T-cell (primary cell): ENCODE measurements at regions not wholly inside any gene's neighbourhood (a gene's known extent, or its start where the extent isn't known, plus 50 kb on each side); places are given as distances from the start of the nearest gene placed in this dataset.

Experiments used
- ATAC-seq, 4 experiments: fragments of 200-7000 bp in 3 of 4; fragments of 150-1000 bp in 1 of 4; cut with Tn5 transposase; replicated peaks in 1 of 4; 1 replicate in 3 of 4; 2 replicates in 1 of 4; pipeline ENCODE4 v1.10.0; 2021; ENCODE audit warnings: moderate library complexity in 3 of 4, mild to moderate bottlenecking in 2 of 4, moderate number of reproducible peaks in 1 of 4
- CTCF ChIA-PET, 2 donors: fragments of 300-600 bp; sonication (Branson Sonifier 250); formaldehyde crosslinking; loops; one replicate each; lab custom pipeline; 2022; ENCODE audit warnings: antibody characterized with exemption in 2 of 2; lab: Charles Lee
- POLR2A ChIA-PET, 2 donors: fragments of 300-600 bp; sonication (Branson Sonifier 250); formaldehyde crosslinking; loops; one replicate each; lab custom pipeline; 2022; ENCODE audit warnings: antibody characterized with exemption in 2 of 2; lab: Charles Lee
- DNase-seq, 35 experiments: peaks; one replicate each; pipeline versions ENCODE4 v3.0.0 to v3.0.0-alpha.2; 2013 to 2023
- H3K27ac ChIP-seq: one replicate; pipeline ENCODE4 v1.5.1; 2013; ENCODE audit warnings: low read length
- H3K27me3 ChIP-seq, 2 experiments: replicated peaks in 1 of 2; 1 replicate in 1 of 2; 2 replicates in 1 of 2; pipeline versions ENCODE4 v1.6.1 to v1.7.0; 2013; ENCODE audit warnings: low read length in 1 of 2, mixed read lengths in 1 of 2; ENCODE audit not compliant: control insufficient read depth in 2 of 2, insufficient read depth in 2 of 2; ENCODE audit errors: extremely low read depth in 1 of 2
- H3K36me3 ChIP-seq, 2 donors: 1 replicate in 1 of 2; 2 replicates in 1 of 2; pipeline versions ENCODE4 v1.6.1 to v1.7.0; 2013; ENCODE audit warnings: low read length in 1 of 2; ENCODE audit not compliant: control insufficient read depth in 2 of 2, insufficient read depth in 1 of 2; ENCODE audit errors: extremely low read depth in 1 of 2
- H3K4me1 ChIP-seq, 2 experiments: 1 replicate in 1 of 2; 2 replicates in 1 of 2; pipeline versions ENCODE4 v1.6.1 to v1.7.0; 2013; ENCODE audit warnings: low read length in 2 of 2, mixed read lengths in 1 of 2; ENCODE audit not compliant: insufficient read depth in 2 of 2, control insufficient read depth in 1 of 2; ENCODE audit errors: extremely low read depth in 1 of 2
- H3K4me3 ChIP-seq, 2 donors: 1 replicate in 1 of 2; 2 replicates in 1 of 2; pipeline versions ENCODE4 v1.5.1 to v1.7.0; 2013; ENCODE audit warnings: mild to moderate bottlenecking in 2 of 2, low read length in 1 of 2, moderate library complexity in 1 of 2; ENCODE audit not compliant: control insufficient read depth in 1 of 2; ENCODE audit errors: extremely low read depth in 1 of 2
- H3K9me3 ChIP-seq: 2 replicates; pipeline ENCODE4 v1.7.0; 2013
- H3K27ac Mint-ChIP-seq, 2 donors: one replicate each; pipeline ENCODE4 v1.8.0; 2020 to 2021; ENCODE audit warnings: mild to moderate bottlenecking in 2 of 2, mixed read lengths in 2 of 2
- H3K27me3 Mint-ChIP-seq, 2 donors: one replicate each; pipeline ENCODE4 v1.8.0; 2021 to 2022; ENCODE audit warnings: mixed read lengths in 2 of 2
- H3K36me3 Mint-ChIP-seq: one replicate; pipeline ENCODE4 v1.8.0; 2021; ENCODE audit warnings: mixed read lengths
- H3K4me1 Mint-ChIP-seq, 3 donors: one replicate each; pipeline ENCODE4 v1.8.0; 2020 to 2022; ENCODE audit warnings: mixed read lengths in 3 of 3, mild to moderate bottlenecking in 1 of 3
- H3K4me3 Mint-ChIP-seq, 3 donors: one replicate each; pipeline ENCODE4 v1.8.0; 2020 to 2022; ENCODE audit warnings: mild to moderate bottlenecking in 3 of 3, mixed read lengths in 3 of 3, moderate library complexity in 3 of 3
- H3K9me3 Mint-ChIP-seq, 3 donors: one replicate each; pipeline ENCODE4 v1.8.0; 2020 to 2022; ENCODE audit warnings: mixed read lengths in 3 of 3
- WGBS: methylation state at CpG from one replicate; pipeline ENCODE4 v1.1.5; 2013; ENCODE audit warnings: missing lambda C conversion rate; ENCODE audit not compliant: insufficient coverage; 5-methylcytosine and 5-hydroxymethylcytosine counted together

DNA sequence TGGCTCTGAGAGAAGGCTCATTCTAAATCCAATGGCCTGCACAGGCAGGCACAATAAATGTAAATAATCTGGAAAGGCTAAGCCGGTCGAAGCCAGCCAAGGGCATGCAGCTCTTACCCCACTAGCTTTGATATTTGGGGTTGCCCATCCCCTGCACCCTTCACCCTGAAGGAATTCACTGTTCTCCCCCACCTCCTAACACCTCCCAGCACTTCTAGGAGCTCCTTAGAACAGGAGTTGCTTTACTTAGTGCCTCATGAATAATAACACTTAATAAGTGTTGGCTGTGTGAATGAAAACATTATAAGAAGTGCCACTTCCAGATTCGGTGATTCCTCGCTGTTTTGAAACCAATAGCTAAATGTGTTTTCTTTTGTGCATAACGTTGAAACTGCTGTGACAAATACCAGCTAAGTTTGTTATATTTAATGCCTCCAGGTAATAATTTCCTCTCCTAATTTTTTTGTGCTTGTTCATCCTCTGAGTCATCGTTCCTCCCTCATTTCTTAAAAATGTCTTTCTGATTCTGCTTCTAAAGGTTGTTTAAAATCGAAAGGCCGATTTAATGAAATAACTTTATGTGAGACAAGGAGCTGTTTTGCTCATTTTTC, 458.8 kb downstream of the METTL4 start:
- Histone ChIP-seq H3K27ac (no peak overlapping the region), H3K4me3 (no peak overlapping the region), H3K36me3 (no peaks in the 10 kb centered on the region), H3K27me3 (peaks cover 0 to 4% of the 10 kb centered on the region in 2 experiments), H3K4me1 (no peaks in the 10 kb centered on the region), H3K9me3 (no peaks in the 10 kb centered on the region)
- Mint-ChIP-seq H3K4me3 (no peak overlapping the region), H3K27me3 (peaks cover 20 to 39% of the 10 kb centered on the region in 2 donors), H3K36me3 (no peaks in the 10 kb centered on the region), H3K27ac (no peak overlapping the region), H3K4me1 (no peaks in the 10 kb centered on the region), H3K9me3 (no peaks in the 10 kb centered on the region)
- DNase-seq (no peak), ATAC-seq (no peak)
- ChIA-PET POLR2A (no interaction called here), CTCF (no interaction called here)
- 72% methylated on average over 5 of the region's 8 CpGs for WGBS

DNA sequence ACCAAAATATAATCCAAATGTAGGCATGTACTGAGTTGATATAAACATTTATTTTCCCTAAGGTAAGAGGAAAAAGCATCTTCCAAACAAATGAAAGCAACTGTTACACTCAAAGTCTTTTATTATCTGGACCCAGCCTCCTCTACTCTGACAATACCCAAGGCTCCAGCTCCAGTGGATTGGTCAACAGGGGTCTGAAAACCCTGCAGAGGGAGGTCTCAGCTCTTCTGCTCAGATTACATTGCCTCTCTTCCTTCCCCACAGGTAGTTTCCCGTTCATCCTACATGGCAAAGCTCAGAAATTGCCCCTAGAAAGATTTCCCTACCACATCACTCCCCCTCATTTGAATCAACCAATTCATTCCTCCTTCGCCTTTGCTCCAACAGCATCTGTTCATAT, 457.0 kb downstream of the METTL4 start:
- Mint-ChIP-seq H3K4me3 (no peak overlapping the region), H3K27me3 (peaks cover 20 to 39% of the 10 kb centered on the region in 2 donors), H3K36me3 (no peaks in the 10 kb centered on the region), H3K9me3 (no peaks in the 10 kb centered on the region), H3K4me1 (no peaks in the 10 kb centered on the region), H3K27ac (no peak overlapping the region)
- Histone ChIP-seq H3K36me3 (no peaks in the 10 kb centered on the region), H3K4me1 (no peaks in the 10 kb centered on the region), H3K4me3 (no peak overlapping the region), H3K9me3 (no peaks in the 10 kb centered on the region), H3K27me3 (peaks cover 0 to 4% of the 10 kb centered on the region in 2 experiments), H3K27ac (no peak overlapping the region)
- ATAC-seq (no peak), DNase-seq (no peak)
- ChIA-PET POLR2A (no interaction called here), CTCF (interaction anchor here in 1 of 2 donors (0.5 kb wide), 1 partner anchor 82 kb away, joined by 4 read pairs; no protein-coding TSS in a partner anchor)
- WGBS: 50% methylated on average over 2 of the region's 2 CpGs

DNA sequence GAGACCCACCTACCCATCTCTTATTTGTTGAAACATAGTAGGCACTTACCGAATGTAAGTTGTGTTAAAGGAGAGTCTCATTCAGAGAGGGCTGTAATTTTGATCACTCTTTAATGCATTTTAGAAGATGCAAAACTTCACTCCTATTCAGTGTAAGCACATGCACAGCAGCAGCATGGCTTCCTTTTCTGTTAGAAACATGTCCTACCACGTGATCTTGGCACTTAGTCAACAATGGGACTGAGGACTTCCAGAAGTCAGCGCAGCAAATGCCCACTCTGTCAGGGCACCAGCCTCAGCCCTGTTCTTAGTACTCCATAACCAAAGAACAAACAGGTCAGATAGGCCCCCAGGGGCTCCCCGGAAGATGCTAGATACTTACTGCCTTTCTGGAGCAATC, 456.5 kb downstream of the METTL4 start:
- Mint-ChIP-seq H3K4me3 (no peak overlapping the region), H3K4me1 (no peaks in the 10 kb centered on the region), H3K36me3 (no peaks in the 10 kb centered on the region), H3K9me3 (no peaks in the 10 kb centered on the region), H3K27me3 (peaks cover 20 to 39% of the 10 kb centered on the region in 2 donors), H3K27ac (no peak overlapping the region)
- no peak for ATAC-seq
- H3K4me1 ChIP-seq: no peaks in the 10 kb centered on the region
- POLR2A ChIA-PET: no interaction called here
- H3K27me3 ChIP-seq: peaks cover 0 to 4% of the 10 kb centered on the region in 2 experiments
- H3K4me3 ChIP-seq: no peak overlapping the region
- no peak overlapping the region for H3K27ac ChIP-seq
- no peaks in the 10 kb centered on the region for H3K9me3 ChIP-seq
- H3K36me3 ChIP-seq: no peaks in the 10 kb centered on the region
- CTCF ChIA-PET: no interaction called here
- WGBS: 62% methylated on average over 3 of the region's 4 CpGs
- DNase-seq: no peak

- H3K36me3 Mint-ChIP-seq: no peaks in the 10 kb centered on the region
- POLR2A ChIA-PET: no interaction called here
Measured at GRCh38 chr18:2121224-2121623, 450.1 kb downstream of the METTL4 start.

GRCh38 chr18:2123077-2123476, 448.2 kb downstream of the METTL4 start:
- Mint-ChIP-seq H3K36me3 (no peaks in the 10 kb centered on the region), H3K27me3 (peaks cover 3 to 4% of the 10 kb centered on the region in 2 donors)
- POLR2A ChIA-PET: no interaction called here

More at GRCh38 chr18:2121224-2121623, 450.1 kb downstream of the METTL4 start:
- Mint-ChIP-seq H3K9me3 (no peaks in the 10 kb centered on the region), H3K4me1 (no peaks in the 10 kb centered on the region), H3K4me3 (no peak overlapping the region), H3K27me3 (no peaks in the 10 kb centered on the region), H3K27ac (no peak overlapping the region)
- ATAC-seq (no peak), DNase-seq (no peak)
- no peaks in the 10 kb centered on the region for H3K36me3 ChIP-seq
- no peaks in the 10 kb centered on the region for H3K4me1 ChIP-seq
- CTCF ChIA-PET: no interaction called here
- H3K27ac ChIP-seq: no peak overlapping the region
- H3K9me3 ChIP-seq: no peaks in the 10 kb centered on the region
- no peak overlapping the region for H3K4me3 ChIP-seq
- no peaks in the 10 kb centered on the region for H3K27me3 ChIP-seq
- 75% methylated on average over 1 of the region's 3 CpGs for WGBS

DNA sequence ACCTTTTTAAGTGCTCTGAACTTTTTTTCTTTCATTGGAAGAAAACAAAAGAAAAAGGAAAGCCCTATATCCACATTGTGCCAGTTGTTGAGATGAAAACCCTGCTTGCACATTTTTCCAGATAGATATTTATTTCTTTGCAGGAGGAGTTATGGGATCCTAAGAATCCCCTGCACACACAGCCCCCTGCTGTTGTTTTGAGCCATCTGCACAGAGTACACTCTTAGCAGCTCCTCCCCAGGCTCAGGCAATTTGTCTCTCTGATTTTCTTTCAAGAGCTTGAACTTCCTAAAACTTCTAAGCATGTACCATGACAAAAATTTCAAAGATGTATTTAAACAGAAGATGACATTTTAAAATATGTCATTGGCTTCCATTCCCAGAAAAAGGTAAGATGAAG, 436.9 kb downstream of the METTL4 start:
- DNase-seq (no peak), ATAC-seq (no peak)
- H3K27ac Mint-ChIP-seq: no peak overlapping the region
- Histone ChIP-seq H3K36me3 (no peaks in the 10 kb centered on the region), H3K27me3 (no peaks in the 10 kb centered on the region), H3K4me1 (no peaks in the 10 kb centered on the region), H3K9me3 (no peaks in the 10 kb centered on the region), H3K4me3 (no peak overlapping the region), H3K27ac (no peak overlapping the region)
- H3K4me3 Mint-ChIP-seq: no peak overlapping the region
- H3K27me3 Mint-ChIP-seq: peaks cover 12 to 23% of the 10 kb centered on the region in 2 donors
- ChIA-PET CTCF (no interaction called here), POLR2A (no interaction called here)
- H3K9me3 Mint-ChIP-seq: no peaks in the 10 kb centered on the region
- no peaks in the 10 kb centered on the region for H3K4me1 Mint-ChIP-seq
- H3K36me3 Mint-ChIP-seq: no peaks in the 10 kb centered on the region

More at GRCh38 chr18:2123077-2123476, 448.2 kb downstream of the METTL4 start:
- H3K27me3 ChIP-seq: no peaks in the 10 kb centered on the region
- H3K4me1 Mint-ChIP-seq: no peaks in the 10 kb centered on the region
- H3K36me3 ChIP-seq: no peaks in the 10 kb centered on the region
- no peak for DNase-seq
- H3K27ac ChIP-seq: no peak overlapping the region
- no peak overlapping the region for H3K4me3 ChIP-seq
- H3K27ac Mint-ChIP-seq: no peak overlapping the region
- H3K9me3 ChIP-seq: no peaks in the 10 kb centered on the region
- 80% methylated on average over 1 of the region's 2 CpGs for WGBS
- CTCF ChIA-PET: no interaction called here
- no peak overlapping the region for H3K4me3 Mint-ChIP-seq
- H3K9me3 Mint-ChIP-seq: peaks cover 0 to 3% (median 0%) of the 10 kb centered on the region in 3 donors
- ATAC-seq: no peak
- H3K4me1 ChIP-seq: no peaks in the 10 kb centered on the region

GRCh38 chr18:2135309-2135708, 436.0 kb downstream of the METTL4 start:
- H3K27ac Mint-ChIP-seq: no peak overlapping the region
- CTCF ChIA-PET: no interaction called here
- no peak overlapping the region for H3K4me3 Mint-ChIP-seq

More at GRCh38 chr18:2135309-2135708, 436.0 kb downstream of the METTL4 start:
- Histone ChIP-seq H3K27me3 (no peaks in the 10 kb centered on the region), H3K4me3 (no peak overlapping the region), H3K27ac (no peak overlapping the region), H3K4me1 (no peaks in the 10 kb centered on the region), H3K36me3 (no peaks in the 10 kb centered on the region), H3K9me3 (no peaks in the 10 kb centered on the region)
- DNase-seq: no peak
- Mint-ChIP-seq H3K4me1 (no peaks in the 10 kb centered on the region), H3K27me3 (peaks cover 8 to 17% of the 10 kb centered on the region in 2 donors), H3K9me3 (no peaks in the 10 kb centered on the region), H3K36me3 (no peaks in the 10 kb centered on the region)
- 65% methylated on average over 3 of the region's 3 CpGs for WGBS
- ATAC-seq: no peak
- POLR2A ChIA-PET: no interaction called here
